NCI-H510A (cell line): ENCODE measurements at regions not wholly inside any gene's neighbourhood (a gene's known extent, or its start where the extent isn't known, plus 50 kb on each side); places are given as distances from the start of the nearest gene placed in this dataset.
A peak's percentile ranks its signal among the peaks of the same experiment; 100 is the strongest.
"Not testable (repeated sequence)": the region's sequence is repeated elsewhere in the genome, so short reads cannot be mapped to it uniquely, and the experiment has no call there.

Experiments used
- DNase-seq: peaks from one replicate; lab custom pipeline; 2025; lab: John Stamatoyannopoulos, UW

DNA sequence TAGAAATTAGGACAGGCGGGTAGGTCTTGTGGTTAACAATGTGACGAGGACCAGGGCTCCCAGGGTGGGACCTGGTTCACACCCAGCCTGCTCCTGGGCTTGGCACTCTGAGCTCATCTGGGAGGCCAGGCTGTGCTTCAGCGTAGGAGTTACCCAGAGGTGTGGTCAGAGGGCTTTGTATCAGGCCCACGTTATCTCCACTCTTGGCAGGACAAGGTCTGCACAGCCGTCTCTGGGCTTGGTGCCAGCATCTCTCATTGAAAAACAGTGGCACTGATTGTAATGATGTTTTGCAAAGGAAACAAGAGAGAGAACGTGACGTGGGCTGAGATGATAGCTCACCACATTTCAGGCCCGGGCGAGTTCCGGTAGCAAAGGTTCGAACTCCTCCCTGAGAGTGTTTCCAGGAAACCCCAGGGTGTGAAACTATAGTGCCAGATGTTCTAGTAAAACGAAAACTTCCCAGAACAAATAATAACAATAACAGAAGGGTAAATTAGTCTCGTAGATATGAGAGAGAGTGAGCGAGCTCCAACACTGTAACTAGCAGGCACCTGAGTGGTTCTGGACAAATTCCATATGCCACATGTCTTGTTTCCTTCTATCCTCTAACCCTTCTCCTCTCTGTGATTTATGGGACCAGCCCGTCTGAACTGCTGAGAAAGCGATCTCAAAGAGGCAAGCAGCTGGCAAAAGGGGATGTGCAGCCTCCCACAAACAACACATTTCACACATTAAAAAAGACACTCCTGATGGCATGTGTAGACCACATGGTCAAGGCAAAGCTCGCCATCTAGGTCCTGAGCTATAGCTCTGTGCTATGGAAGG, 227.3 kb downstream of the KTN1 start:
- DNase-seq: peak; percentile 33

DNA sequence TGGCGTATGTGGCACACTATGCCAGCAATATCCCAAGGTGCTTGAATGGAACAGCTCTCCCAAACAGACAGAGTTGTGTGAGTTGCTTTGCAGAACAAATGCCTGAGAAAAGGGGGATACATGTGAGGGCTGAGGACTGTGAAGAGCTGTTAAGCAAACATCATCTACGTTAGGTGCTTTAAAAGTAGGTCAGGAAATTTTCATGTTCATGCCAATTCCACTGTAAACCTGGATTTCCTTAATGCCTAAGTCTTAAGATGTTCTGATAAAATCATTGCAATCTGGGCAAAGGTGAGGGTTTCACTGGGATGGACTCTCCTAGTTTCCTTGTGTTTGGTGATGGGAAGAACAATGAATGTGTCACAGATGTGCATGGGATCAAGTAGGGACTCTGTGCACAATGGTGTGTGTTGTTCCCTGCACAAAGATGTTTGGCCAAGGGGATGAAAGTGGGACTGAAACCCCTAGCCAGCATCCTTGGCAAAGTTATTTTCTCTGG, 227.9 kb downstream of the KTN1 start:
- no peak for DNase-seq

DNA sequence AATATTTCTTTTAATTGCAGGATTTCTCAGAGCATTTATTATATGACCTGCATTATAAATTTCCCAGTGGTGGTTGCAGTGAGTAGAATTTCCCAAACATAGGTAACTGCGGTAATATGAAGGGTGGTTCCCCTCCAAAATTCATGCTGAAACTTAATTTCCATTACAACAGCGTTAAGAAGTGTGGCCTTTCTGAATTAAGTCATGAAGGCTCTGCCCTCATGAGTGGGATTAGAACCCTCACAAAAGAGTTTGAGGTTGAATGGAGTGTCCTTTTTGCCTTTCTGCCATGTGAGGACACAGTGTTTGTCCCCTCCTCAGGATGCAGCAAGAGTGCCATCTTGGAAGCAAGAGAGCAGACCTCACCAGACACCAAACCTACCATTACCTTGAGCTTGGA, 233.6 kb downstream of the KTN1 start:
- DNase-seq: no peak

DNA sequence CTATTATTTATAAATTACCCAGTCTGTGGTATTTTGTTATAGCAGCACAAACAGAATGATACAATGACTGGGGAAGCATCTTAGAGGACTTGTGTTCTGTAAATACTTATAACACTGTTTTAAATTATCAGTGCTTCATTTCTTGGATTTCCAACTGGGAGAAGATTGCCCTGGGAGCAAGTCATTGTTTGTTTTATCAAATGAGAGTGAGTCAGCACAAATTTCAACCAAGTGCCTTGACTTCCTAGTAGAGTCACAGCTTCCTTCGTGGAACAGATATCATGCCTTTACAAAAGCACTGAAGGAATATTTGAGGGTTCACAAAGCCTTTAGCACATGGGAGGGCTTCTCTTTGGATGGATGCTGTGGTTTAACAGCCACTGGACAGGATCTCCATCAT, 234.1 kb downstream of the KTN1 start:
- no peak for DNase-seq

DNA sequence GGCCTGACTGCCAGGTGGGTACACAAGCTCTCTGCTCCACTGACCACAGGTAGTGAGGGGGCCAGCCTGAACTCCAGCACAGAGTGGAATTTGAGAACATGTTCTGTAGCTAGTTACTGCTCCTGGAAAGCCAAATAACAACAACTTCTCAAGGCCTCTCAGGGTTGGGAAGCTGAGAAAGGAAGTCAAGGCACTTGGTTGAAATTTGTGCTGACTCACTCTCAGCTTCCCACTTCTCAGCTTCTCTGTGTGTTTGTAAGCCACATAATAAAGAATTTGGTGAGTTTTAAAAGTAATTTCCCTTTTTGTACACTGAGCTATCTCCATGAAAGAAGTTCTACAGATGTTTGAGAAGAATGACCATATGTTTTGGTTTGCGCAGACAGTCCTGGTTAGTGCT, 234.9 kb downstream of the KTN1 start:
- DNase-seq: no peak

DNA sequence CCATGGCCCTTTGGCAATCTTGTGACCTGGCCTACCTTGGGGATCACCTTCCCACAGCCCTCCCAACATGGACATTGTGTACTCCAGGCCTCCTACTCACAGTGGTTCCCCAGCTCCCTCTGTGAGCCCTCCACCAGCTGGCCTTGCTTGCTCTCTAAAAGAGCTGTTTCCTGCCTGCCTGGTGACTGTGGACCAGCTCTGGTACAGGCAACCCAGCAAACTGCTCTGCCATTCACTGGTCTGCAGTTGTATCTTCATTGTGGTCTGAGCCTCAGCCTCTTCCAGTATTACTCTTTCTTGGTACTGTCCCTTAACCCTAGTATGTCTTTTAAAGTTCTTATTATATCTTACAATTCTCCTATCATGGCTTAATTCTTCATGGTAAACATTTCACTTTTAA, 236.2 kb downstream of the KTN1 start:
- no peak for DNase-seq

DNA sequence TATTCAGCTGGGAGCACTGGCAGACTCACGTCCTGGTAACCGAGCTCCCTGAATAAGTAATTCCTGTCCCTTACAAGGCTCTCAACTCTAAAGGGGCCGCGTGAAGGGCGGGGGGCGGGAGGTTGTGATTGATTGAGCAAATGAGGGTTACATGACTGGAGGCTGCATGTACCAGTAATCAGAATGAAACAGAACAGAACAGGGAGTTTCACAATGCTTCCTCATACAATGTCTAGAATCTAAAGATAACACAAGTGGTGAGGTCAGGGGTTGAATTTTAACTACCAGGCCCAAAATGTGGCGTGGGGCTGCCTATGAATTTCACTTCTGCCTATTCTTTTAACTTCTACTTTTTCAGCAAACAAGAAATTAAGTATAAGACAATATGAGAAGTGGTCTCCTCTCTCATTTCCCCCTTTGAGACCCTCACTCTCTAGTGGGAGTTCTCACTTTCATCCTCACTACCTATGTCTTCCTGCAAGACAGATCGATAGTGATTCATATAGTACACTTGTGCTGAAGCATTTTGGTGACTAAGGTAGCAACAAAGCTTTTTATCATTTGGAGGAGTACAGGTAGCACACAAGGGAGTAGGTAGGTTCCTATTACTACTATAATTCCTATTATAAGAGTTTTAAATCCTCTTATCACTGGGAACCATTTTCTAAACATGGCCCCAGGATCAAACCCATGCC, 239.8 kb downstream of the KTN1 start:
- DNase-seq: no peak

DNA sequence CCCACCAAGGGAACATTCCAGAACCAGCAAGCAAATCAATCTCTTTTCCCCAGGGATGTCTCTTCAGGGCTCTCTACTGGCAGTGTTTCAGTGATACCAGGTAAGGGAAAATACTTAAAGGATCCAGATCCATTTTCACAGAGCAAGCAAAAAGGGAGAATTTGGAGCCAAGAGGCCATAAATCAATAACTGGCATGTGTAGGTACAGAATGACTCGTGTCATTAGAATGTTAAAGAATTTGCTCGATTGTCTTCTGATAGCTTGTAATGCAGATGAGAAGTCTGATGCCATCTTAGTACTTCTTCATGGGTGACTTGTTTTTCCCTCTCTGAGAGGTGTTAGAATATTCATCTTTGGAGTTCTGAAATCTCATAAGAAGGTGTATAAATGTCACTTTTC, 242.9 kb downstream of the KTN1 start:
- DNase-seq: no peak

DNA sequence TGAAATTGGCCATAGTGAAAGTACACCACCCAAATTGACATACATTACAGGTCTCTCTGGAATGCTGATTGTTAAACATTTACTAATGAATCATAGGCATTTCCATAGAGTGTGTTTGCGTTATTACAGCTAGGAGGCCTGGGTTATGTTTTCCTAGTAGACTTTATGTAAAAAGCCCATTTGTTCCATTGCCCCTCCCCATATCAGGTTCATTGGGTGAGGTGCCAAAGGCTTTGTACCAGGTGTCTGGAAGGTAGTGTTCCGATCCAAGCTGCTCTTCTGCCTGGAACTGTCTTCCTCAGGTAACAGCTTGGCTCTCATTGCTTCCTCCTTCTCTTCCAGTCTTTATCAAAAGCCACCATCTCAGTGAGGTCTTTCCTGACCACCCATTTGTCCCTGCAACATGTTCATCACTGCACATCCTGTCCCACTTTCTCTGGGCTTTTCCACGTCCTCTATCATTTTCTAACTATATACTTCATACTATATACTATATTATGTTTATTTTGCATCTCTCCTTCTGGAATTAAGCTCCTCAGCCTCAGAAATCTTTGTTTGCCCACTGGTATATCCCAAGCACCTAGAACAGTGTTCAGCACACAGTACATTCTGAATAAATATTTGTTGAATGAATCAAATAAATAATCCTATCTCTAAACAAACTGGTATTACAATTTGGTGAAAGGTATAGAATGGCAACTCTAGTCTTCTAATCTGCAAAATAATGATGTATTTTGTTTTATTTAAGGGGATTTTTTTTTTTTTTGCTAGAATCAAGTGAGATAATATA, 252.3 kb downstream of the KTN1 start:
- DNase-seq: no peak

DNA sequence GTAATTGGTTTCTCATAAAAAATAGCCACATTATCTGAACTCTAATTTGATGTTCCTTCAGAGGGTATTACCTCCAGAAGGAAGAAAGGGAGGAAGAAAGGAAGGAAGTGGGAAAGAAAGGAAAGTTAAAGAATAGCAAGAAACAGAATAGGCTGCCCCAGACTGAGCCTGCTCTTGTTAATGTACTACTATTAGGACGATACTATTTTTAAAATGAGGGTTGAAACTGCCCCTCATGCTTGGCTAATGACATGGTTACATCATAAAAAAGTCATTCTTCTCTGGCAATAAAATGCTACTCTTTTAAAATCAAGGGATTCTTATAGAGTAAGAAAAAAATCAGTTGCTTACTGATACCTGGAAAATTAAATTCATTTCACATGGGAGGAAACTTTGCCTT, 253.0 kb downstream of the KTN1 start:
- DNase-seq: no peak

DNA sequence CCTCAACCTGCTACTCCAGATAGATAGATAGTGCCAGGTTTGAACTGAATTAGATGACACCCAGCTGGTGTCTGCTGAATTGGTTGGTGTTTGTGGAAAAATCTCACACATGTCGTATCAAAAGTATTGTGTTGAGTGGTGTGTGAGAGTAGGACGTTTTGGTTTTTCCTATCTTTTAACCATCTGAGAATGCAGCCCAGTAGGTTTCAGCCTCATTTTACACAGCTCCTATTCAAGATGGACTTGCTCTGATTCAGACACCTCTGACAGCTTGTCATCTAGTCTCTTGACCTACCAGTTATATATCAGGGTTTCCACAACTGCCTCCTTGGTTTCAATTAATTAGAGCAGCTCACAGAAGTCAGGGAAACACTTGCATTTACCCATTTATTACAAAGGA, 254.4 kb downstream of the KTN1 start:
- no peak for DNase-seq

DNA sequence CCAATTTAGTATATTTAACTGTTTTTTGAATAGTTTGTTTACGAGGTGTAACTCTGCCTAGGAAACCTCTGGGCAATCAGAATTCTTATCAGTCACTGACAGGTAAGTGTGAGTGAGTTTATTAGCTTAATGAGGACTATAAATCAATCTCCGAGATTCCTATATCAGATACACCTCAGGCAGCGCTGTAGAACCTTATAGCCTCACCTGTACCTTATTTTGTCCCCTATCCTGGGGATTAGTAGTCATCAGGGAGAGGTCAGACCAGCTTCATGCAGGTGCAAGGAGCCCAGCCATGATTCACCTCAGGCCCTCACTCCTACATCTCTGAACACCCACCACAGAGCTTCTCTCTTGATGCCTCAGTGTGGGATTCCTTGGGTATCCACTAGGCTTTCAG, 256.0 kb downstream of the KTN1 start:
- DNase-seq: no peak

DNA sequence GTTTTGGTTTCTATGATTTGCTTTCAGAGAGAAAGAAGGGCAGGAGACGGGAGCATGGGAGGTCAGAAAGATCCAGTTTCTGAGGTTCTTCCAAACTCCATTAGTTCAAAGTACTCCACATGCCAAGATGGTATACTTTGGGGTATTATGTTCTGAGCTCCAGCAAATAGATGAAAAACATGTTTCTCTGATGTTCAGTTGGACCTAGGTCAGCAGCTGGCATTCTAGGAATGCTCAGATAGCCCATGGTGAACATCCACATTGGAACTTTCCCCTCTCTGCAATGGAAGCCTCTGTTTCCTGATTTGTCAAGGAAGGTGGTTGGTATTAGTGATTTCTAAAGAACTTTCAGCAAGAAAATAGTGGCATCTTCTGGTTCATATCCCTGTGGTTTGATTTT, 257.5 kb downstream of the KTN1 start:
- DNase-seq: no peak

DNA sequence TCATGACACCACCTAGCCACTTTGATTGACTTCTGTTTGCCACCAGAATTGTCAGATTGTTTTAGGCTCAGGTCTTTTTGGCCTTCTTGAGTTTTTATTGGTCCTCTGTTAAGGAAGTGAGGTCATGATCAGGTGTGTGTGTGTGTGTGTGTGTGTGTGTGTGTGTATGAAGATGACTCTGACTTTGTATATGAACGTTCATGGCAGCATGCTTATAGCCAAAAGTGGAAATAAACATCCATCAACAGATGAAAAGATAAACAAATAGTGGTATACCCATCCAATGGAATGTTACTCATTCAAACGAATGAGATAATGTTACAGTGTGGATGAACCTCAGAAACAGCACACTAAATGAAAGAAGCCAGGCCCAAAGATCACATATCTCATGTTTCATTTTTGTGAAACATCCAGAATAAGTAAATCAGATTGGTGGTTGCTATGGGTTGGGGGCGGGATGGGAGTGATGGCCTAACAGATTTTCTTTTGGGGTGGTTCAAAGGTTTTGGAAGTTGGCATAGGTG, 258.6 kb downstream of the KTN1 start:
- DNase-seq: no peak

DNA sequence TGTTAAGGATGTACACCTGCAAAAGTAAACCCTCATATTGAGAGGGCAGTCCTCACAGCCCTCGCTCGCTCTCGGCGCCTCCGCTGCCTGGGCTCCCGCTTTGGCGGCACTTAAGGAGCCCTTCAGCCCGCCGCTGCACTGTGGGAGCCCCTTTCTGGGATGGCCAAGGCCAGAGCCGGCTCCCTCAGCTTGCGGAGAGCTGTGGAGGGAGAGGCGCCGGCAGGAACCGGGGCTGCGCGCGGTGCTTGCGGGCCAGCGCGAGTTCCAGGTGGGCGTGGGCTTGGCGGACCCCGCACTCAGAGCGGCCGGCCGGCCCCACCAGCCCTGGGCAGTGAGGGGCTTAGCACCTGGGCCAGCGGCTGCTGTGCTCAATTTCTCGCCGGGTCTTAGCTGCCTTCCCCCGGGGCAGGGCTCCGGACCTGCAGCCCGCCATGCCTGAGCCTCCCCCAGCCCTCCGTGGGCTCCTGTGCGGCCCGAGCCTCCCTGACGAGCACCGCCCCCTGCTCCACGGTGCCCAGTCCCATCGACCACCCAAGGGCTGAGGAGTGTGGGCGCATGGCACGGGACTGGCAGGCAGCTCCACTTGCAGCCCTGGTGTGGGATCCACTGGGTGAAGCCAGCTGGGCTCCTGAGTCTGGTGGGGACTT, 259.4 kb downstream of the KTN1 start:
- DNase-seq: not testable (repeated sequence)

DNA sequence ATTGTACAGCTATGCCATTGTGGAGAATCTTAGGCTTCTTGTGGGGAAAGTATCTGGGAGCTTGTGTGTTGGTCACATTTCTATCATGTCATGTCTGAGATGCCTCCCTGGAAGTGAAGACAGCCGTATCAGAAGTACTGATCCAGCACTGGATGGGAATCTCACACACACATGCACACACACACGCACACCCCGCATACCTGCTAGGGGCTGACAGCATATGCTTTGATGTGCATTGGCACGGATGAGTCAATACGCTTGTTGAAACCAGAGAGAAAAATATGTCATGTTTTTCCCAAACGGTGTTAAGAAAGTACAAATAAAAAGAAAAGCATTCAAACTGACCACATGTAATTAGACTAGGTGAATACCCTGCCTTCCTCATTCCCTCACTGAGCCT, 260.8 kb downstream of the KTN1 start:
- no peak for DNase-seq

DNA sequence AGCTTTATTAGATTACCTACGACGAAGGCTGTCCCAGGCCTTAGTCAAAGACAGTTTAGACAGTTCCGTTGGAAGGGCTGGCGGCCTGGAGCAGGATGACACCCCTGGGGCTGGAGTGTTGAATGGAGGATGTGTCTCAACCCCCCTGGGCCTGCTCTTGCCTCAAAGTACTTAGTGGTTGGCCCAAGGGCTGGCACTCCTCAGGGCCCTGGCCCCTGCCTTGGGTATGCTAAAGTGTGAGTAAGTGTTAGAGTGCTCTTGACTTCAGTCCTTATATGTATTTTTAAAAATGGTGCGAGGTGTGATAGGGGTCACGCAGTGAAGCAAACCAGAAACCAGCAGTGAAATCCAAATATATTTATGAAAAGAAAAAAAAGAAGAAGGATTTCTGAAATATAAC, 261.6 kb downstream of the KTN1 start:
- no peak for DNase-seq

DNA sequence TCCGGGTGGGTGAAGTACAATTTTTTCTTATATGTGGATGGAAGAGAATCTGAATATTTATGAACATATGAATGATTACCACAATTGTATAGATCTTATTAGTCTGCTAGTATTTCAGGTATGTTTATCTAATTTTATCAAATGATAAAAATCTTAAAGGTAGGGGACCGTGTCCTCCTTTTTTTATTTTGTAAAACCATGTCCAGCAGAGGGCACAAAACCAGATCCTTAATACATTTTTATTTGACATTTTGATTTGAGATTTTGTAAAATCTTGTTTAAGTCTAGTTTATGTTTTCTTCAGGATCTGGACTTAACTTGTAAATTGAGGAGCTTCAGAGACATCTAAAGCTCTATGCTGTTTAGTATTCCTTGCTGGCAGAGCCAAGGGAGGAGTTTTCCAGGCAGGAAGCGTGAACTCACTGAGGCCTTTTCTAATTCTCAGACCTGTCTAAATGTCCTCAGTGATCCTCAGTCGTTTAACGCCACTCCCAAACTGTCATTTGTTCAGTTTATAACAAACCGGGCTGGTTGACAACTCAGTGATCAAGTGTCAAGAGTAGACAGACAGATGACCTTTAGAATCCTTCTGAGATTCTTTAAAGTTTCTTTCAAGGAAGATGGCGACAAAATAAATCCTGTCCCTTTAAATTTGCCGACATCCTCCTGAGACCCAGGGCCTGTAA, 263.9 kb downstream of the KTN1 start:
- no peak for DNase-seq

DNA sequence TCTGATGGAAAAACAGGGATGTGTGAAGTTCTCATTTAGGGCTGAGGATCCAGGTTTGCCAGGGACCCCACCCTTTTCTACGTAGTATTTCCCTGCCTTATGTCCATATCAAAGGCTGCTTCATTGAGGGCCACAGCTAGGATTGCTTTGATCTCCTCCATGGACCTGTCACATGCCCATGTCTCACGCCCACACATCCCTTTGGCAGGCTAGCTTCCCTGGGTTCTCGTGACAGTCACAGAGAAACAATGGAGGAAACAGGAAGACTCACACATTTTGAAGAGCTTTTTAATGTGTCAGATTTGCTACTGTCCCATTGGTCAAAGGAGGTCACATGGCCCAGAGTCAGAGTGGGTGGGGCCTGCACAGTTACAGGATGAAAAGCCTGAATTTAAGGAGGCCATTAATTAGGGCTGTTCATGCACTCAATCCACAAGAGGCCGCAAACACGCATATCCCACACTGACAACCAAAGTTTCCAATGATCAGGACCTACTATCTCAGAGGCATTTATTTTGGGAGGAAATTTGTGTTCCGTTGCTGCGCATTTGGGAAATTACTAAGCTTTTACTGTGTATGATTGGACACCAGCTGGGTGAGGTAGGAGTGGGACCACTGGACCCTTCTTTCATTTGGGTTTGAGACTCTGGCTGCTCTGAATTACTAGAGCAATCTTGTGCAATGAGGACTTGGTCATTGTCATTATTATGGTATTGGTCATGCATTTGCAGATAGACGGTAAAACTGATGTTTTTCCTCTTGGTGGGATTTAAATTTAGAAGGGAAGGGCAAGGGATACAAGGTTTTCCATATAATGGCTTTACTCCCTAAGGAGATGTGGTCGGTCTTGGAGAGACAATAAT, 266.2 kb downstream of the KTN1 start:
- DNase-seq: no peak

DNA sequence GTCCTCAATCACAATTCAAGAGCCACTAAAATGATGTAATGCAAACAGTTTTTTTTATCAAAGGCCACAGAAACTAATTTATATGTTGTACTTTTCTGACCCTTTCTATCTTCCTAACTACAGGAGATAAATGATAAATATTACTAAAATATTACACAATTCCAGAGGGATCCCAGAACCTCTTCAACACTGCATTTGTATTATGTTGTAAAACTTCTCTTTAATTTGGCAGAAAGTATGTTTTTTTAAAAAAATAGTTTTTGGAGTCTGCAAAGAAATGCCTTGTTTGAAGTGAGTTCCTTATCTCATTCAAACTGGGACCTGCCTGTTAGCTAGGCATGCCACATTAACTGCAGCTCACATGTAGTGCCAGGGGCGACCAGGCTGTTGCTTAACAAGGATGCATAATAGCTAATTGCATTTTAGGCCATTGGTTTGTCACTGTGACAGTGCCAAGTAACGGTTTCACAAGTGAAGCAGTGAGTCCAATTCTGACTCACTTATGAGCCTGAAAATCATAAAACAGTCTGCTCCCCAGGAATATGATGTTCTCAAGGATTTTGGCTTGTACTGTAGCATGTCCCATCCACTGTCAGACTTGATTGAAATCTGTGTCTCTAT, 266.9 kb downstream of the KTN1 start:
- DNase-seq: no peak
